ENCODE measurements at regions not wholly inside any gene's neighbourhood (a gene's known extent, or its start where the extent isn't known, plus 50 kb on each side); places are given as distances from the start of the nearest gene placed in this dataset.

GRCh38 chr18:78425019-78425412 lies 554.6 kb upstream of the SALL3 start:
- no peak for TF ChIP-seq POLR2A (IDR thresholded peaks at IDR 0.05; ENCODE audit: low read length)
- TF ChIP-seq GATA1 (IDR thresholded peaks at IDR 0.05; ENCODE audit: low read depth, low read length): no peak

All from erythroblast (primary cell).